GM12878 (cell line): ENCODE measurements at regions not wholly inside any gene's neighbourhood (a gene's known extent, or its start where the extent isn't known, plus 50 kb on each side); places are given as distances from the start of the nearest gene placed in this dataset.
"Not testable (repeated sequence)": the region's sequence is repeated elsewhere in the genome, so short reads cannot be mapped to it uniquely, and the experiment has no call there.

Source experiments
- ATAC-seq: fragments of 200-7000 bp; cut with Tn5 transposase; 3 replicates; pipeline ENCODE4 v1.9.1; 2020; ENCODE audit warnings: mild to moderate bottlenecking, moderate library complexity
- BruUV-seq: library from RNA; stranded (reverse); fragments of 400-500 nt; replicated peaks from 2 replicates; lab custom pipeline; 2021; lab: Mats Ljungman, UMichigan
- CTCF ChIA-PET: fragments of 300-600 bp; sonication (Branson Sonifier 250); formaldehyde crosslinking; extraction: SDS; loops from one replicate; lab custom pipeline; 2021; ENCODE audit warnings: inconsistent platforms; lab: Yijun Ruan, JAX
- POLR2A ChIA-PET: fragments of 350-600 bp; formaldehyde crosslinking; extraction: SDS; loops from one replicate; lab custom pipeline; 2021; ENCODE audit warnings: inconsistent platforms; lab: Charles Lee
- RAD21 ChIA-PET: fragments of 300-600 bp; sonication (Branson Sonifier 250); formaldehyde crosslinking; loops from one replicate; lab custom pipeline; 2023; ENCODE audit warnings: antibody characterized with exemption; ENCODE audit not compliant: unreplicated experiment; lab: Charles Lee
- SMC1A ChIA-PET: fragments of 300-600 bp; sonication (Branson Sonifier 250); formaldehyde crosslinking; loops from one replicate; lab custom pipeline; 2023; ENCODE audit not compliant: unreplicated experiment, uncharacterized antibody; lab: Charles Lee
- DNase-seq: peaks from one replicate; pipeline ENCODE4 v3.0.0-alpha.2; 2011; ENCODE audit warnings: low read depth, low spot score
- FAIRE-seq: peaks from 3 replicates; lab custom pipeline; 2011; peaks lifted over from hg19 to GRCh38; lab: Jason Lieb, UNC
- H2AFZ ChIP-seq: 2 replicates; pipeline ENCODE4 v1.6.0; 2011; ENCODE audit warnings: low read depth, low read length, control low read depth; ENCODE audit not compliant: control insufficient read depth
- H3K27ac ChIP-seq: 2 replicates; pipeline ENCODE4 v1.5.1; 2011; ENCODE audit warnings: control low read depth; ENCODE audit not compliant: control insufficient read depth, insufficient read depth
- H3K27me3 ChIP-seq, 2 experiments: replicated peaks in 1 of 2; 2 replicates each; pipeline versions ENCODE4 v1.6.0 to v1.6.1; 2011; ENCODE audit warnings: low read length in 1 of 2; ENCODE audit not compliant: control insufficient read depth in 2 of 2, insufficient read depth in 2 of 2
- H3K36me3 ChIP-seq, 2 experiments: 2 replicates each; pipeline ENCODE4 v1.5.1; 2011; ENCODE audit warnings: low read length in 1 of 2; ENCODE audit not compliant: control insufficient read depth in 2 of 2, insufficient read depth in 2 of 2
- H3K4me1 ChIP-seq: 2 replicates; pipeline ENCODE4 v1.6.1; 2011; ENCODE audit warnings: mild to moderate bottlenecking, low read length, moderate library complexity, mixed read lengths; ENCODE audit not compliant: control insufficient read depth, insufficient read depth
- H3K4me2 ChIP-seq: 2 replicates; pipeline ENCODE4 v1.6.0; 2011; ENCODE audit warnings: control low read depth; ENCODE audit not compliant: control insufficient read depth, insufficient read depth
- H3K4me3 ChIP-seq: fragments of 200-600 bp; sonication (generic); 2 replicates; pipeline ENCODE4 v1.5.1; 2016
- H3K79me2 ChIP-seq: 2 replicates; pipeline ENCODE4 v1.6.0; 2011; ENCODE audit warnings: low read length; ENCODE audit not compliant: control insufficient read depth, insufficient read depth
- H3K9ac ChIP-seq: 2 replicates; pipeline ENCODE4 v1.8.0; 2011; ENCODE audit warnings: low read length, control low read depth, mixed read lengths; ENCODE audit not compliant: control insufficient read depth, insufficient read depth
- H3K9me3 ChIP-seq: replicated peaks from 3 replicates; pipeline ENCODE4 v1.5.1; 2011; ENCODE audit warnings: mild to moderate bottlenecking, low read length; ENCODE audit not compliant: control insufficient read depth, insufficient read depth
- H4K20me1 ChIP-seq: 2 replicates; pipeline ENCODE4 v1.6.0; 2011; ENCODE audit not compliant: control insufficient read depth, insufficient read depth
- HDGF ChIP-seq: fragments of 450-650 bp; IDR thresholded peaks from 2 replicates; pipeline ENCODE4 v1.6.1; 2016; ENCODE audit warnings: antibody characterized with exemption
- IKZF1 ChIP-seq: fragments of 450-650 bp; conservative IDR thresholded peaks from 2 replicates; pipeline ENCODE4 v1.6.1; 2017; ENCODE audit warnings: antibody characterized with exemption, mild to moderate bottlenecking
- IKZF2 ChIP-seq, 2 experiments: fragments of 450-650 bp; IDR thresholded peaks; 2 replicates each; pipeline ENCODE4 v1.6.1; 2017; ENCODE audit warnings: mild to moderate bottlenecking in 2 of 2, moderate library complexity in 2 of 2
- MEF2A ChIP-seq: IDR thresholded peaks from 2 replicates; pipeline ENCODE4 v1.6.1; 2011; ENCODE audit warnings: low read depth, mild to moderate bottlenecking, low read length, moderate library complexity; ENCODE audit not compliant: insufficient read depth
- MEF2B ChIP-seq: fragments of 450-650 bp; IDR thresholded peaks from 2 replicates; pipeline ENCODE4 v1.6.1; 2018; ENCODE audit warnings: mild to moderate bottlenecking, moderate library complexity; ENCODE audit not compliant: partially characterized antibody, poor library complexity, severe bottlenecking
- POLR2A ChIP-seq: IDR thresholded peaks from 2 replicates; pipeline ENCODE4 v1.6.1; 2011; ENCODE audit warnings: low read depth, mild to moderate bottlenecking, low read length
- RAD21 ChIP-seq: IDR thresholded peaks from 2 replicates; pipeline ENCODE4 v1.6.1; 2011; ENCODE audit warnings: mild to moderate bottlenecking, low read depth, low read length, moderate library complexity; ENCODE audit not compliant: insufficient read depth
- RBBP5 ChIP-seq: fragments of 200-600 bp; sonication (generic); conservative IDR thresholded peaks from 2 replicates; pipeline ENCODE4 v1.6.1; 2016
- RCOR1 ChIP-seq: conservative IDR thresholded peaks from 2 replicates; pipeline ENCODE4 v1.6.1; 2012; ENCODE audit warnings: low read depth, low read length, improper control_type of control experiment
- RELB ChIP-seq: fragments of 450-650 bp; IDR thresholded peaks from 2 replicates; pipeline ENCODE4 v1.6.1; 2017; ENCODE audit warnings: low read depth, mild to moderate bottlenecking, moderate library complexity
- RUNX3 ChIP-seq: IDR thresholded peaks from 2 replicates; pipeline ENCODE4 v1.6.1; 2012; ENCODE audit warnings: low read length, inconsistent platforms
- SMC3 ChIP-seq: IDR thresholded peaks from 2 replicates; pipeline ENCODE4 v1.6.1; 2011; ENCODE audit warnings: low read length, improper control_type of control experiment, borderline replicate concordance
- SRF ChIP-seq, 2 experiments: IDR thresholded peaks; 2 replicates each; pipeline ENCODE4 v1.6.1; 2011; ENCODE audit warnings: low read depth in 2 of 2, low read length in 2 of 2, mild to moderate bottlenecking in 1 of 2, moderate library complexity in 1 of 2
- TCF12 ChIP-seq: IDR thresholded peaks from 2 replicates; pipeline ENCODE4 v1.6.1; 2011; ENCODE audit warnings: low read depth, mild to moderate bottlenecking, low read length
- ZNF207 ChIP-seq: fragments of 450-650 bp; IDR thresholded peaks from 2 replicates; pipeline ENCODE4 v1.6.1; 2014; ENCODE audit warnings: antibody characterized with exemption, mild to moderate bottlenecking, borderline replicate concordance
- in situ Hi-C: fragments of 300-500 bp; cut with MboI; formaldehyde crosslinking; loops from 9 replicates; pipeline ENCODE4 v1.14.3; 2018; ENCODE audit warnings: mixed read lengths
- intact Hi-C: fragments of 100-400 bp; cut with micrococcal nuclease; formaldehyde crosslinking; loops from one replicate; pipeline ENCODE4 v1.14.2; 2022; ENCODE audit not compliant: unreplicated experiment
- TF ChIP-seq, protein P1 (sequence below): fragments of 450-650 bp; IDR thresholded peaks from 2 replicates; pipeline ENCODE4 v1.6.1; 2016; ENCODE audit warnings: mild to moderate bottlenecking

GRCh38 chr1:58968360-58968952 lies 184.6 kb upstream of the JUN start (continued):
- TF ChIP-seq, protein P1, sequence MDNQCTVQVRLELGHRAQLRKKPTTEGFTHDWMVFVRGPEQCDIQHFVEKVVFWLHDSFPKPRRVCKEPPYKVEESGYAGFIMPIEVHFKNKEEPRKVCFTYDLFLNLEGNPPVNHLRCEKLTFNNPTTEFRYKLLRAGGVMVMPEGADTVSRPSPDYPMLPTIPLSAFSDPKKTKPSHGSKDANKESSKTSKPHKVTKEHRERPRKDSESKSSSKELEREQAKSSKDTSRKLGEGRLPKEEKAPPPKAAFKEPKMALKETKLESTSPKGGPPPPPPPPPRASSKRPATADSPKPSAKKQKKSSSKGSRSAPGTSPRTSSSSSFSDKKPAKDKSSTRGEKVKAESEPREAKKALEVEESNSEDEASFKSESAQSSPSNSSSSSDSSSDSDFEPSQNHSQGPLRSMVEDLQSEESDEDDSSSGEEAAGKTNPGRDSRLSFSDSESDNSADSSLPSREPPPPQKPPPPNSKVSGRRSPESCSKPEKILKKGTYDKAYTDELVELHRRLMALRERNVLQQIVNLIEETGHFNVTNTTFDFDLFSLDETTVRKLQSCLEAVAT = peak; percentile 55; the same call in 1 of the 2 replicates
- 0 out of 2 replicates have a peak, but pooled peaks have one; percentile 34 for TF ChIP-seq TCF12
- peak; percentile 64 for TF ChIP-seq POLR2A
- TF ChIP-seq RCOR1 = no peak
- TF ChIP-seq SMC3 = peak; percentile 3; the same call in 1 of the 2 replicates
- peak; percentile 37 for TF ChIP-seq RAD21
- no peak for TF ChIP-seq HDGF
- TF ChIP-seq ZNF207 = 0 out of 2 replicates have a peak, but pooled peaks have one; percentile 57
- peak; percentile 87 to 89 for TF ChIP-seq IKZF2 (IDR thresholded peaks at IDR 0.05)
- peak; percentile 87 for TF ChIP-seq RUNX3
- 0 out of 4 replicates have a peak, but pooled peaks of 1 of the 2 experiments have one; percentile 9 for TF ChIP-seq SRF (IDR thresholded peaks at IDR 0.05; ENCODE audit: low read depth in 2 of 2, low read length in 2 of 2)
- peak; percentile 44; the same call in 1 of the 2 replicates for TF ChIP-seq MEF2A
- TF ChIP-seq RBBP5 = peak; percentile 94
- TF ChIP-seq RELB = peak; percentile 85
- peak; percentile 78 for TF ChIP-seq IKZF1
- peak; percentile 15 for TF ChIP-seq MEF2B

DNA sequence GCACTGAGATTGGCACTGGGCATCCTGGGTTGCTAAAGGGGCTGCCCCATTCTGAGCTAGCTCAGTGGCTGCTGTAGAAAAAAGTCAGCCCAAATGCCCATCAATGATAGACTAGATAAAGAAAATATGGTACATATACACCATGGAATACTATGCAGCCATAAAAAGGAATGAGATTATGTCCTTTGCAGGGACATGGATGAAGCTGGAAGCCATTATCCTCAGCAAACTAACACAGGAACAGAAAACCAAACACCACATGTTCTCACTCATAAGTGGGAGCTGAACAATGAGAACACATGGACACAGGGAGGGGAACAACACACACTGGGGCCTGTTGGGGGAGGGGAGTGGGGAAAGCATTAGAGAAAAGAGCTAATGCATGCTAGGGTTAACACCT lies 185.3 kb upstream of the JUN start:
- Histone ChIP-seq H3K4me1 (peaks cover 27% of the 10 kb centered on the region), H3K4me2 (0 out of 2 replicates have a peak overlapping the region, but pooled peaks have one; percentile 0), H3K27ac (peak overlapping the region; percentile 94)
- CTCF ChIA-PET = interaction anchor here (1.0 to 2.3 kb wide), 4 partner anchors 28 to 52 kb away, joined by 3 to 10 read pairs (median 4); no protein-coding TSS in a partner anchor
- BruUV-seq, in situ Hi-C loops, ATAC-seq, FAIRE-seq, H3K27me3 ChIP-seq, H3K36me3 ChIP-seq, H3K9me3 ChIP-seq, H3K4me3 ChIP-seq, H4K20me1 ChIP-seq, H3K9ac ChIP-seq, H2AFZ ChIP-seq, H3K79me2 ChIP-seq, DNase-seq: not testable (repeated sequence)
- intact Hi-C loops = loop anchor here (2.0 to 5.0 kb wide), 3 partner anchors 38 to 187 kb away; partner anchors contain the start of gene JUN
- SMC1A ChIA-PET = interaction anchor here (1.0 to 5.2 kb wide), 22 partner anchors 10 to 323 kb away, joined by 3 to 38 read pairs (median 5); partner anchors contain the start of gene JUN
- POLR2A ChIA-PET = interaction anchor here (0.6 to 3.6 kb wide), 8 partner anchors 22 to 163 kb away, joined by 3 to 22 read pairs (median 6); no protein-coding TSS in a partner anchor
- RAD21 ChIA-PET = interaction anchor here (0.6 to 4.2 kb wide), 27 partner anchors 10 to 998 kb away, joined by 3 to 34 read pairs (median 5); no protein-coding TSS in a partner anchor
